Endodermal cell (in vitro differentiated cells): ENCODE measurements at regions not wholly inside any gene's neighbourhood (a gene's known extent, or its start where the extent isn't known, plus 50 kb on each side); places are given as distances from the start of the nearest gene placed in this dataset.
"Not testable (repeated sequence)": the region's sequence is repeated elsewhere in the genome, so short reads cannot be mapped to it uniquely, and the experiment has no call there.

ENCODE experiments used
- DNase-seq: peaks from one replicate; pipeline ENCODE4 v3.0.0-alpha.2; 2017
- H3K27ac ChIP-seq: 2 replicates; pipeline ENCODE4 v1.5.1; 2013; ENCODE audit warnings: mild to moderate bottlenecking, low read depth, low read length, moderate library complexity
- H3K27me3 ChIP-seq: 2 replicates; pipeline ENCODE4 v1.6.1; 2013; ENCODE audit warnings: mild to moderate bottlenecking, low read length, moderate library complexity; ENCODE audit not compliant: insufficient read depth, control insufficient read depth, poor library complexity, severe bottlenecking
- H3K36me3 ChIP-seq: 2 replicates; pipeline ENCODE4 v1.7.0; 2013; ENCODE audit warnings: mild to moderate bottlenecking, low read length, moderate library complexity; ENCODE audit not compliant: control insufficient read depth, insufficient read depth
- H3K4me1 ChIP-seq: one replicate; pipeline ENCODE4 v1.7.0; 2013; ENCODE audit warnings: low read length; ENCODE audit not compliant: control insufficient read depth, insufficient read depth
- H3K4me3 ChIP-seq: 2 replicates; pipeline ENCODE4 v1.5.1; 2013; ENCODE audit warnings: mild to moderate bottlenecking, low read length, moderate library complexity
- H3K9ac ChIP-seq: 2 replicates; pipeline ENCODE4 v1.6.1; 2013; ENCODE audit warnings: mild to moderate bottlenecking, low read length, moderate library complexity; ENCODE audit not compliant: poor library complexity, severe bottlenecking; ENCODE audit errors: extremely low read depth
- H3K9me3 ChIP-seq: 2 replicates; pipeline ENCODE4 v1.6.1; 2013; ENCODE audit warnings: mild to moderate bottlenecking, low read length, moderate library complexity; ENCODE audit not compliant: control insufficient read depth
- H3K27ac Mint-ChIP-seq: 2 replicates; pipeline ENCODE4 v1.8.0; 2020; ENCODE audit warnings: mixed read lengths
- H3K27me3 Mint-ChIP-seq: 2 replicates; pipeline ENCODE4 v1.8.0; 2021; ENCODE audit warnings: mild to moderate bottlenecking, mixed read lengths; ENCODE audit not compliant: insufficient read depth
- H3K36me3 Mint-ChIP-seq: 2 replicates; pipeline ENCODE4 v1.8.0; 2020; ENCODE audit warnings: low read depth, mixed read lengths
- H3K4me1 Mint-ChIP-seq: 2 replicates; pipeline ENCODE4 v1.8.0; 2020; ENCODE audit warnings: mixed read lengths
- H3K4me3 Mint-ChIP-seq: 2 replicates; pipeline ENCODE4 v1.8.0; 2020; ENCODE audit warnings: mild to moderate bottlenecking, moderate library complexity, mixed read lengths
- H3K9me3 Mint-ChIP-seq: 2 replicates; pipeline ENCODE4 v1.8.0; 2020; ENCODE audit warnings: mild to moderate bottlenecking, mixed read lengths
- CTCF ChIP-seq: fragments of 200-600 bp; sonication (generic); conservative IDR thresholded peaks from 2 replicates; pipeline ENCODE4 v1.5.0; 2021; ENCODE audit warnings: antibody characterized with exemption, mild to moderate bottlenecking
- WGBS, 2 experiments: methylation state at CpG; one replicate each; pipeline versions ENCODE4 v1.1.5 to v1.1.7; 2013; ENCODE audit warnings: missing lambda C conversion rate in 2 of 2, mixed read lengths in 1 of 2; ENCODE audit not compliant: insufficient coverage in 1 of 2, insufficient read length in 1 of 2; 5-methylcytosine and 5-hydroxymethylcytosine counted together

GRCh38 chr11:33948494-33948893, 56.6 kb upstream of the LMO2 start:
- H3K36me3 Mint-ChIP-seq: no peaks in the 10 kb centered on the region
- H3K27me3 Mint-ChIP-seq: no peaks in the 10 kb centered on the region

GRCh38 chr11:33947918-33948317, 56.0 kb upstream of the LMO2 start:
- WGBS, 2 experiments: 95 to 97% methylated on average over 4 to 5 of the region's 5 CpGs
- not testable (repeated sequence) for H3K9ac ChIP-seq, H3K4me3 ChIP-seq, H3K4me1 Mint-ChIP-seq, H3K4me1 ChIP-seq, H3K36me3 Mint-ChIP-seq, H3K27me3 ChIP-seq, H3K9me3 ChIP-seq, H3K27ac Mint-ChIP-seq, DNase-seq, H3K36me3 ChIP-seq, H3K9me3 Mint-ChIP-seq, H3K27ac ChIP-seq, H3K27me3 Mint-ChIP-seq, H3K4me3 Mint-ChIP-seq

More at GRCh38 chr11:33948494-33948893, 56.6 kb upstream of the LMO2 start:
- no peak overlapping the region for H3K27ac ChIP-seq
- Mint-ChIP-seq H3K4me3 (no peak overlapping the region), H3K27ac (no peak overlapping the region), H3K4me1 (peaks cover 3% of the 10 kb centered on the region), H3K9me3 (no peaks in the 10 kb centered on the region)
- H3K4me1 ChIP-seq: no peaks in the 10 kb centered on the region
- no peaks in the 10 kb centered on the region for H3K27me3 ChIP-seq
- DNase-seq: no peak
- WGBS, 2 experiments: 75 to 87% methylated on average over 1 to 2 of the region's 2 CpGs
- no peak overlapping the region for H3K4me3 ChIP-seq
- H3K9ac ChIP-seq: no peak overlapping the region
- TF ChIP-seq CTCF: no peak
- no peaks in the 10 kb centered on the region for H3K9me3 ChIP-seq
- H3K36me3 ChIP-seq: no peaks in the 10 kb centered on the region

GRCh38 chr11:33946930-33947329, 55.1 kb upstream of the LMO2 start:
- 49 to 63% methylated on average over 3 to 4 of the region's 4 CpGs for WGBS, 2 experiments
- Mint-ChIP-seq H3K27me3 (no peaks in the 10 kb centered on the region), H3K9me3 (no peaks in the 10 kb centered on the region), H3K4me1 (peaks cover 4% of the 10 kb centered on the region), H3K4me3 (no peak overlapping the region), H3K27ac (no peak overlapping the region), H3K36me3 (no peaks in the 10 kb centered on the region)
- Histone ChIP-seq H3K36me3 (no peaks in the 10 kb centered on the region), H3K27ac (no peak overlapping the region), H3K4me1 (no peaks in the 10 kb centered on the region), H3K27me3 (no peaks in the 10 kb centered on the region), H3K9ac (no peak overlapping the region), H3K9me3 (no peaks in the 10 kb centered on the region), H3K4me3 (no peak overlapping the region)
- DNase-seq: no peak
- TF ChIP-seq CTCF: no peak
